ENCODE measurements at regions not wholly inside any gene's neighbourhood (a gene's known extent, or its start where the extent isn't known, plus 50 kb on each side); places are given as distances from the start of the nearest gene placed in this dataset.
"Not testable (repeated sequence)": the region's sequence is repeated elsewhere in the genome, so short reads cannot be mapped to it uniquely, and the experiment has no call there.

DNA sequence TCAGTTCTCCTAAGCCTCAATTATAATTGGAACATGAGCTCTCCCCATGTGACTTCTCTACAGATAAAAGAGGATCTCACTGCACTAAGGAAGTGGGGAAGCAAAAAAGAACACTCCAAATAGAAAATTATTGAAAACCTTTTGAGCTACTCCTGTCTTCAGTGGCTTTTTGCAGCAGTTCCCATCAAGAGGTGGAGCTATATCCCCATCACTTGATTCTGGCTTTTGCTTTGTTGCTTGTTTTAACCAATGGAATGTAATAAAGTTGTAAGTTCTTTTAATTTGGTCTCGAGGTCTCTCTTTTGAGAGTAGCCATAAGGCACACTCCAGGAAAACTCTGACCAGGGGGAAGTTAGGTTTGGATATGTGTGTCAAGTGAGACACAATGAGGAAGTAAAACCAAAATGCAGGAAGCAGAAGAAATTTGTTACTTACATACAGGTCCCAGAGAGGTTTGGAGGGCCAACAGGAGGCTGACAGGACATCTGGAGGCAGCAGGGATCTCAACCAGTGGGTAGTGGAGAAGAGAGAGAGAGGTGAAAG lies 569.4 kb downstream of the HTR7 start:
- no peak for DNase-seq

DNA sequence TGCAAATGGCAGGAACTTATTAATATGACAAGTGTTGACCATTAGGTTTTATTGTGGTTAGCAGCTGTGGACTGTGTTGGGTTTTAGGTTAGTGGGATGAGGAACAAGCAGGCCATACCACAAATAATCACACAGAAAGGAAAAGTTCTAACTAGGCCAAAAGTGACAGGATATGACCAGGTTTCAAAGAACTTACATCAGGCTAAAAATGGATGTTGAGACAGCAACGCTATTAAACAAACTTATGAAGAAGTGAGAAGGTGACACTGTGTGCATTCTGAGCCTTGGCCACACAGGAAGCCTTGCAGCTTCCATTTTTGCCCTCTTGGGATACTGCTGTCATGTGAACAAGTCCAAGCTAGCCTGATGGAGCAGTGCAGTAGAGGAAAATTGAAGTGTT lies 568.8 kb downstream of the HTR7 start:
- DNase-seq = no peak

DNA sequence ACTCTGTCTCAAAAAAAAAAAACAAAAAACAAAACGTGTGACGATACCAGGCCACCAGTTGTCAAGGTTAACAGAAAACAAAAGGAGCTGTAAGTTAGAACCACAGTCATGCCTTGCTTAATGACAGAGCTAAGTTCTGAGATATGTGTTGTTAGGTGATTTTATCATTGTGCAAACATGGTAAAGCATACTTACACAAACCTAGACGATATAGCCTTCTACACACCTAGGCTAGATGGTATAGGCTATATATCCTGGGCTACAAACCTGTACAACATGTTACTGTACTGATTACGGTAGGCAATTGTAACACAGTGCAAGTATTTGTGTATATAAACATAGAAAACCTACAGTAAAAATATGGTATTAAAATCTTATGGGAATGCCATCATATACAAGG lies 564.2 kb downstream of the HTR7 start:
- no peak for DNase-seq

DNA sequence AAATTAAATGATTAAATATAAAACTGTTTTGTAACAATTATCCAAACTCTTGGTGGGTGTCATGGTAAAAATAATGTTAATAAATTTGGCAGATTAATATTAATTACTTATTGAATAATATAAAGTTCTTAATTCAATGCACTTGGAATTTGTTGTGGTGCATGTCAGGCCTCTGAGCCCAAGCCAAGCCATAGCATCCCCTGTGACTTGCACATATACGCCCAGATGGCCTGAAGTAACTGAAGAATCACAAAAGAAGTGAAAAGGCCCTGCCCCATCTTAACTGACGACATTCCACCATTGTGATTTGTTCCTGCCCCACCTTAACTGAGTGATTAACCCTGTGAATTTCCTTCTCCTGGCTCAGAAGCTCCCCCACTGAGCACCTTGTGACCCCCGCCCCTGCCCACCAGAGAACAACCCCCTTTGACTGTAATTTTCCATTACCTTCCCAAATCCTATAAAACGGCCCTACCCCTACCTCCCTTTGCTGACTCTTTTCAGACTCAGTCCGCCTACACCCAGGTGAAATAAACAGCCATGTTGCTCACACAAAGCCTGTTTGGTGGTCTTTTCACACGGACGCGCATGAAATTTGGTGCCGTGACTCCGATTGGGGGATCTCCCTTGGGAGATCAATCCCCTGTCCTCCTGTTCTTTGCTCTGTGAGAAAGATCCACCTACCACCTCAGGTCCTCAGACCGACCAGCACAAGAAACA lies 562.9 kb downstream of the HTR7 start:
- not testable (repeated sequence) for DNase-seq

DNA sequence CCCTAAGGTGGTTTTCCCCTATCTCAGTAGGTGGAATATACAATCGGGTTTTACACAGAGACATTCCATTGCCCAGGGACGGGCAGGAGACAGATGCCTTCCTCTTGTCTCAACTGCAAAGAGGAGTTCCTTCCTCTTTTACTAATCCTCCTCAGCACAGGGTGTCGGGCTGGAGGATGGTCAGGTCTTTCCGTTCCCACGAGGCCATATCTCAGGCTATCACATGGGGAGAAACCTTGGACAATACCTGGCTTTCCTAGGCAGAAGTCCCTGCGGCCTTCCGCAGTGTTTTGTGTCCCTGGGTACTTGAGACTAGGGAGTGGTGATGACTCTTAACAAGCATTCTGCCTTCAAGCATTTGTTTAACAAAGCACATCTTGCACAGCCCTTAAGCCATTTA lies 555.8 kb downstream of the HTR7 start:
- DNase-seq = not testable (repeated sequence)

DNA sequence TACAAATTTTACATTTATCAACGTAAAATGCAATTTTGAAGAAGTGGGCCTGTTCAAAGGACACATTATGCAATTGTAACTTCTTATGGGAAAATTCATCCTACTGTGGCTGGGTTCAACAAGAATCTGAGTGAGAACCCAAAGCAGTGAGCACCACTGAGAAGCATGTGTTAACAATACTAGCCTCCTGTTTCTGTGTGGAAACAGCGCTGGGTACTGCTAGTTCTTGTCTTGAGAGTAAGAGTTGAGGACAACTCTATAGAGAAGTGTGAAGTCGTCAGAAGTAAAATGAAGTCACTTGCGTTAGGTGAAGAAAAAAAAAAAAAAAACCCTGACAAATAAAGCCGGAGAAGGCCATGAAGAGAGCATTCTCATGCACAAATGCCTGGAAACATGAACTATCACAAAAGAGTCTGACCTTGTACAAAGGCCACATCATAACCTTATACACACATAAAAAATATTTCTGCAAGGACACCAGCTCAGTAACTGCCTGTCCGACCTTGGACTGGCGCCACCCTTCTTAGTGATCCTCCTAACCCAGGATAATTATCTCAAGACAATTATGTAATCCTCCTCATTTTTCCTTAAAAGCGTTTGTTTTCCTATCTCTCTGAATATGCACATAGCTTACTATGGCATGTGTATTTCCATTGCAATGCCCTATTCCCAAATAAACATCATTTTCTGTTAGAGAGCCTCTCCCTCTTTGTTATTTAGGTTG lies 554.9 kb downstream of the HTR7 start:
- no peak for DNase-seq

DNA sequence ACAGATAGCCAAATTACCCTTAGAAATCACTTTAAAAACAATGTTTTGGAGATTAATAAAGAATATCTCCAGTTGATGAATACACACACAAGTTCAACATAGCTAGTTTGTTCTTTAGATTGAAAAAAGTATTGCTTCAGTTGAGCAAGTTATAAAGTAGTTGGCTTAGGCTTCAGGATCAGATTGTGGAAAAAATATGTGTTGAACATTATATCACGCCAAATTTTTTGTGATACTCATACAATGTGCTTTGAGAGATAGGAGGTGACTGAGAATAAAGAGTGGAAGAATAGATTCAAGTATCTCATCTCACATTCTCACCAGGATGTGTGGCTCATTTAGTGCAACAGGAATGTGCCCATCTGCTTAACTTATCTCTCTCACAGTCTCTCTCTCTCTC lies 553.3 kb downstream of the HTR7 start:
- DNase-seq = no peak

DNA sequence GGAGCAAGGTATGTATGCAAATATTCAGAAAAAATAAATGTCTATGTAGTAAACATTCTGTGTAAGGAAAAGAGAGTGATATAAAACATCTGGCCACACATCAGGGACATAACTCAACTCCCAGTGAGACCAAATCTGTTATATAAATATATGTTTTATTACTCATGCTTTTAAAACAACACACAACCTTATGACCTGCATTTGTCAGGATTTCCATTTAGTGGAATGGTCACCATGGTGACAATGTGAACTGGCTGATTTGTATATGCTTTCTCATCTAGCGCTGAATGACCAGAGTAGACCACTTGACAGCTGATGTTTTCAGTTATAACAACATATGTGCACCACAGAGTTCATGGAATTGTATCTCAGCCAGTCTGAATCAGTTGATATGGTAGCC lies 551.7 kb downstream of the HTR7 start:
- DNase-seq = peak; percentile 18

DNA sequence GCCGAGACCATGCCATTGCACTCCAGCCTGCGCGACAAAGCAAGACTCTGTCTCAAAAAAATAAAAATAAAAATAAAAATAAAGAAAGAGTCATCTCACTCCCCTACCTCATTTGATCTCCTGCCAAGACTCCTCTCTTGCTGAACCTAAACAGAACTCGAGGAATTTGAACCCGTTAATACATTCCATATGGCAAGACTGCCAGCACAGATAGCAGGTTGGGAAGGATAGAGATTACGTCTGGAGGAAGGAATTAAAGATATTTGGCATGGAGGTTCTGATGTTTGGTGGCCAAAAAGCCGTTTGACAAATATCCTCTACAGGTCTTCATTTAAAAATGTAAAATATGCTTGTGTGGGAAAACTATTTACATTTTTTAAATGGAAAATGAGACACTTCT lies 549.6 kb downstream of the HTR7 start:
- no peak for DNase-seq

DNA sequence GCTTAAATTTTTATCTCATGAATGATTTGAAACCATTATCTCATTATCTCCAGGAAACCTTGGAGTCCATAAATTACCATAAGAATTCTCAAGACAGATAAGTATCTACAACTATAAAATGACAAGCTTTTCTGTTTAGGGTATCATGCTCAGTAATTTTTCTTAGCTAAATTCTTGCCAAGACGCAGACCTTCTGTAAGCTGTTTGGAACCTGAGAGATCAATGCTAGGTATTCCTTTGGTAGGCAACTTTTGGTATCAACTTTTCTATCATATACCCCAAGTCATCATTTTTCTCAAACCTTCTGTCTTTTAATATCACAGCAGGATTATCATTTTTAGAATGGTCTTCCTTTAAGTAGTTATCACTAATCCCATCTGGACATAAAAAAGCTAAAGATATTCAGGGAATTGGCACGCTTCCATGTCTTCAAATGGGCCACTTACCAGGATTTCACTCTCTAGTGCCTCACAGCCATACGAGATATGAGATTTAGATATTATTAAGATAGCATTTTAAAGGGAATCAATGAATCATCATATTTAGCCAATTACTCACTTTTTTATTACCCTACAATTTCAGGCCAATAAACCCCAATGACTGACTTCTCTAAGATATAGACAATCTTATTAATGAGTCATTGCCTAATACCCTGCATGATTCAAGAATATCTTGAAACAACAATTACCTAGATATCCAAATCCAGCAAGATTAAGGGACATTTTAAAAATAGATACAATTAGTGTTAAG lies 544.1 kb downstream of the HTR7 start:
- DNase-seq = no peak

DNA sequence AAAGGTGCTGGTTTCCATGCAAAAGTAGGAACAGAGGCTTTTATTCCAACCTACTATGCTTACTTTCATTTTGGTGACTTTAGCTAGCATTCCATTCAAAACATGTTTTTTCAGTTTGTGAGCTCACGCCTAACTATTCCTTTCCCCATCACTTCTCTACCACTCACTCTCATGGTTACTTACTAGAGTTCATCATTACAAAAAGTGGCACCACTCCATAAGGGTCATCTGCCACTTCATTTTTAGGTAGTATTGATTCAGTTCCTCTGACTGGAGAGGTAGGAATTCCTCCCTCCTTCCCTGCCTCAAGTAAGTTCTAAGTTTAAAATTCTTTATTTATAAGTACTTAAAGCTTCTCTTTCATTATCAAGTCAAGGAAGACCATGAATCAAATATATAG lies 543.1 kb downstream of the HTR7 start:
- no peak for DNase-seq

DNA sequence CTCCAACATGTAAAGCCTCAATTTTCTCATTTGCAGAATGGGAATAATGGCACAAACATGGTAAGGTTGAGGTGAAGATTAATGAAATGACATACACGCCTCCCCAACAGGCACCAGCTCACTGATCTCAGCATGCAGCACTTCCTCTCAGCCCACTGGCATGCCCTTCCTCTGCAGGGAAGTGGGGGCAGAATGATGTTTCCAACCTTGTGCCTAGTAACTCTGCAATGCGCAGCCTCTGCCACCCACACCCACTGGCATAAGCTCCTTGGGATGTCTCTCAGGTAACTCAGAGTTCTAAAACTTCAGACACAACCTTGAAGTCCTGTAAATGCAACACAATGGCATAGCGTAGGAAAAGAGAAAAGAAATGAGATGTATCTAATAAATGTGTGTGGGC lies 540.7 kb downstream of the HTR7 start:
- no peak for DNase-seq

DNA sequence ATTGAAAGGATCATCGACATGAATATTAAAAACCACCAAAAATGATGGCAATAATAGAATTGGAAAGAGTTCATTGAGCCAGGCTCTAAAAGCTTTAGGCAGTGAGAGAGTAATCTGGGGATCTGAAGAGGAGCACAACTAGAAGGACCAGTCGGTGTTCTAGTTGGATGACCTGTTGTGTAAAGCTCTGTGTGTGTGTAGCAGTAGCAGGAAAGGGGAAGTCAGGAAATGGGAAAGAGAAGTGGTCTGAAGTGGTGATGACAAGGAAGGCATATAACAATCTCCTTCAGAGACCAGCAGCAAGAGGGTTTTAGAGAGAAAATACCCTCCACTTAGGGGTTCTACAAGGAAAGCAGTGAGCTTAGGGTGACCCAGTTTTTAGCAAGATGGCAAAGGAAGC lies 539.2 kb downstream of the HTR7 start:
- DNase-seq = no peak

DNA sequence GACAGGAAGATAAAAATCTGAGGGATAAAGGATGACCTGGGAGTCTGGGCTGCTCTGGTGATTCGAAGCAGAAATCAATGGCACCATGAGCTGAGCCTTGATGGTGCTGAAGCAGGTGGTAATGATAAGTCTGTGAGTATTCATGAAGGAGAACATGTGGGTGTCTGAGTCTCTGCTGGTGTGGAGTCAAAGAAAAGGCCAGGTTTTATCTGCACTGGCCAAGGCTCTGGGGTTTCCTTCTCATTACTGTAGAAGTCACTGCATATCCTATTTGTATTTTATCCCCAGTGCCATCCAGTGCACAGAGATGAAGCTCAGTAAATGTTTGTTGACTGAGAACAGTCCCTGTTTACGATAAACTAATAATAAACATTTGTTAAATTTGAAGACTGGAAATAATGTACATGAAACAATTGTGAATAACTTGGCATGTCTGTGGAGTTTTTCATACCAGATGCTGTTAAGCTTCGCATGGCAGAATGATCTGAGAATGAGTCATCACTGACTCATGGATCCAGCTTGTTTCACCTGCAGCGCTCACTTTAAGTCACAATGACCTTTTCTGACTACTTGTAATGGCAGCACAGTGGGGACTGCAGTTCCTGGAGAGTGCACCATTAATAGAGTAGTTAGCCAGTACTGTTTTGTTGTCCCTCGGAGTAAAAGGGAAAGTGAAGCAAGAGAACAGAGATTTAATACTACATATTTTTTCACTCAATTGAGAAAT lies 538.5 kb downstream of the HTR7 start:
- peak; percentile 53 for DNase-seq

DNA sequence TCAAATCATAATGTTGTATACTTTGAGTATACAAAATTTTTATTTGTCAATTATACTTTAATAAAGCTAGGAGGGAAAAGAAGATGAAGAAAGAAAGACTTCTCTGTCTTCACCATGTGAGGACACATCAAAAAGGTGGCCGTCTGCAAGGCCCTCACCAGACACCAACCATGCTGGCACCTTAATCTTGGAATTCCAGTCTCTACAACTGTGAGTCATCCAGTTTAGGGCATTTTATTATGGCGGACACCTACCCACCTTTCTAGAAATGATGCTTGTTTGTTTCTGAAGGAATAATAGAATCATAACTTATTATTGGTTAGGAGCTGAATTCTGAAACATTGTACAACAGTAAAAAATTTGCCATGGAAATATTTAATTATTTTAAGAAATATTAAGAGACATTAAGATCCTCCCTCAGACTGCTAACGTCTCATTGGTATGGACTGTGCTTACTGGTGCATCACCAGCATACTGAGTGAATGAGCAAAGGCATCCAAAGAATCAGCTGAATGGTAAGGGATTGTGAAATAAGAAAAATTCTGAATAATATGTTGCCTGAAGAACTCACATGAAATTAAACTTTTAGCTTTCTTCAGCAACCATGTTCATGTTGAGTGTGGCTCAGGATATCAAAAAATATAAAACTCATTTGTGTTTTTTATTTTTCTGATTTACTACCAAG lies 536.6 kb downstream of the HTR7 start:
- no peak for DNase-seq

DNA sequence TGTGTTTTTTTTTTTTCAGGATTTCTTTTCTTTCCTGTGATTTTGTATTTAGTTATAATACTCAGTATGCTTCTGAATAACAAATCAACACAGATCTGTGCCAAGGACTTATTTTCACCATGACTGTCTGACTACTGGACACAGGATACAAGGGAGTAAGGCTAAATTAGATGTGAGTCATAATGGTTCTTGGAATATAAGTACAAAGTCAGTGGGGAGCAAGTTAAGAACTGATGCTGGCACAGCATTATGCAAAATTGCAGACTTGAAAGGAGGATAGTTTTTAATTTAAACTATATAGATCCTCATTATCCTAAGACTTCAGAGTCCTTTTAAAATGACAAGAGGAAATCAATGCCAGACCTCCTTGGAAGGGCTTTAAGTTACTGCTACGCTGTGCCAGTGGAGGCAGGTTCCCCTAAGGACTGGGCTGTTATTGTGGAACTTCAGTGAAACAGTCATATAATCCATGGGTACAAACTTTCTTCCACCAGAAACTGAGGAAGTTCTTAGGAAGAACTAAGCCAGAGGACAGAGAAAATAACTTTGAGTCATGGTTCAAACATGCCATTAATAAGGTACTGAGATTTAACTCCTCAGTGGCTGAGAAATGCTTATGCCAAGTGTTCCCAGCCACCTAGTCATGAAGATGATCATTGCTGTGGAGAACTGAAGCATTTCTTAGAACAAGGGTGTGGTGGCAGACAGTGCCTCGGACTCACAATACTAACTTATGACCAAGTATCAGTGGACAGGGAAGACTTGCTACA lies 531.2 kb downstream of the HTR7 start:
- no peak for DNase-seq

DNA sequence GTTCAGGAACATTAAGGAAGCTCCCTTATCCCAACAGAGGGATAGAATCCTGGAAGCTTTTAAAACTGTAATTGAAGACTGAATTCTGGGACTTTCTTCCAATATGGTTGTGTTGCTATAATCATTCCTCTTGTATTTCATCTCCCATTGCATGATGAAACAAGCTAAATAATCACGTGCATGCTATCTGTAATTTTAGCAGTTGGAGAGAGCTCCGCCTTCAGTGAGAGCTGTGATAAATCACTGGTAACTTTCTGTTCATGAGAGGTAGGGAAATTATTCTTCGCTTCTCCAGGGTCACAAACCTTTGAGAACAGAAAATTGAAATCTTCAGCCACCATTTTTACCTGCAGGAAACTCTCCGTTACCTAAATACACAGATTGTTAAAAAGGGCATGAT lies 530.2 kb downstream of the HTR7 start:
- no peak for DNase-seq

DNA sequence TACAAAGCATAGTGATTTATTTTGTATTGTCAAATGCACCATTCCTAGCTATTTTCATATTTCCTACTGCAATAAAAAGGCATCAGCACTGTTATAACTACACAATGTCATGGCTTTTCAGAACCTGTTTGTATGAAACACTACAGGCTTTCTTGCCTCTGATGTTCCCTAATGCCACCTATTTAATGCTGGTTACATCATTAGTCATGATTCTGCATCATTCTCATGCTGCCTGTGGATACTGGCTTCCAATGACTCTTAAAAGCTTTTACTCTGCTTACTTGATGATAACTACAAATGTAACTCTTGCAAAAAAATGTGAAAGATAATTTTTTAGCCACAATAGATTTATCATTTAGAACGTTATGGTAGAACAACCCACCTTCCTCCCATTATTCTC lies 529.4 kb downstream of the HTR7 start:
- no peak for DNase-seq

DNA sequence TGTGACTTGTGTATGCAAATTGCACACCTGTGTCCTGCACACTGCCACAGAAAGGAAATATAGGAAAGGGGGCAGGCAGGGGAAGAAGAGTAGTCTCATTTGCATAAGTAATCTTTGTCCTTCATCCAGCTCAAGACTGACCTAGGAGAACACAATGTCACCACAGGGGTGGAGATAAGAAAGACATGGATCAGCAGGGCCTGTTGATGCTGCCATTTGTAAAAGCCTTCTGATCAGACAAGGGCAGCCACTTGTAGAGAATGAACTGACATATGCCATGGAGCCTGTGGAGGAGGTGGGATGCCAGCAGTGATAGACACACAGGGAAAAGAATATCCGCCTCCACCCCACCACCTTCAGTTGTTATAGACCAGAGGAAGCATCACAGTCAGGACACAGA lies 528.9 kb downstream of the HTR7 start:
- DNase-seq = no peak

DNA sequence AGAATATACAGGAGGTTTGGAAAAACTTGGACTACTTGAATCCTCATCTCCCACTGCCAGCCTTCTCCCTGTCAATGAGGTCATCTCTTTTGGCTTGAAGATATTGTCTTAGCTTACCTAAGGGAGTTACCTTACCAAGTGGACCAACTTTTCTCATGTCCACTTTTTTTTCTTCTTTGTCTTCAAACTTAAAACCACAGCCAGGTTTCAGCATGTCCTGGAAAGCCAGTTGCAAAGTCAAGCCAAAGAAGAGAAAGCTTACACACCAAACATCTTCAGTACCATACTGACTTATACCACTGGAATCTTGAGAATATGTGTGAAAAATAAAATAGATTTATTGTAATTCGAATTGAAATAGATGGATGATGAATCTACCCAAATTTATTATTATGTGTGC lies 520.5 kb downstream of the HTR7 start:
- DNase-seq = no peak

DNA sequence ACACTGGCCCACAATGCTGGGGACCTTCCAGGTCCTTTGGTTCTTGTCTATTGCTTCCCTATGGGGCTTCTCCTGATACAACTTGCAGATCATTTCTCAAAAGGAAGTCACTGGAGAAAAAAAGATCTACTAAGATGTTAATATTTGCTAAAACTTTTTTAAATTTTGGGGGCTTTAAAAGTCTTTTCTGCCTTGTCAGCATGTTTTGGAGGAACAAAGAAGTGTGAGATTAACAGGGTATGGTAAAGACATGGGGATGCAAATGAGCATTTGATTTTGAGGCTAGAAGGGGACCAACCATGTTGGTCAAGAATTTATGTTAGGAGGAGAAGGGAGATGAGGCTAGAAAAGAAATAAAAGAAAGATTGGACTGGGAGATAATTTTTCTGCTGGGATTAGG lies 515.4 kb downstream of the HTR7 start:
- DNase-seq = no peak

DNA sequence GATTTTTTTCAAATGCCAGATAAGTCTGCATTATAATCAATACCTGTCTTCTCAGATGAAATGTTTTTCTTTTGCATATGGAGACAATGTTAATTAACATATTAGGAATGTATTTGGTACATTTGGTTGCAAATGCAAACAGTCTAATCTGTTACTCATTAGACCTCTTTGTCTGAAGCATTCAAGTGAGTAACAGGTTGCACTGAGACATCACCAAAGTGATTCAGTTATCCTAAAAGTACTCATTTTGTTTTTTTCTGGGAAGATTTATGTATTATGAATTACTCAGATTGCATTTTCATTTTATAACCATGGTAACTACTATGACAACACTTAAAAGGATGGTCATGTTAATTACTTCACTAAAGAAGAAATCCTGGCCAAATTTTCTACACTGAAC lies 513.6 kb downstream of the HTR7 start:
- no peak for DNase-seq

All from NCI-H69 (cell line).